ENCODE measurements at regions not wholly inside any gene's neighbourhood (a gene's known extent, or its start where the extent isn't known, plus 50 kb on each side); places are given as distances from the start of the nearest gene placed in this dataset.

- no peak for DNase-seq
Observed at GRCh38 chr16:64203126-64203525, 918.7 kb downstream of the CDH11 start.

GRCh38 chr16:64202571-64202970, 919.3 kb downstream of the CDH11 start:
- no peak for DNase-seq

- no peak for DNase-seq
Observed at GRCh38 chr16:64196444-64196843, 925.4 kb downstream of the CDH11 start.

GRCh38 chr16:64185954-64186353, 935.9 kb downstream of the CDH11 start:
- no peak for DNase-seq

DNA sequence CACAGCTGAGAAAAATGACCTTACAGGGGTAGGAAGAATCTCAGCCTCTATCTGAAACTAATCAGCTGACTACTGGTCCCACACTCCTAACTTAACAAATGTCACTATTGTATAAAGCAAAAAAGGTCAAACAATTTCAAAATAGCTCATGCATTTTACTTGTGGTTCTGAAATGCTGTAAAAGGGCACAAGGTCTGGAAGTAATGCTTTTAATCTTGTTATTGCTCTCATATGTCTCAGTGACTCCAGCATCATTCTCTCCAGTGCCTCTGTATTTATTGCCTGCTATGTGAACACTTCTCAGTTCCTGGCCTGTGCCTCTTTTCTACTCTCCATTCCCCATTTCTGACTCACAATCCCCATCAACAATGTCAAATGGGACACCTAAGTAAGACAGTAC, 937.7 kb downstream of the CDH11 start:
- DNase-seq: no peak

GRCh38 chr16:64182985-64183384, 938.9 kb downstream of the CDH11 start:
- no peak for DNase-seq

- no peak for DNase-seq
Observed at GRCh38 chr16:64181271-64181925, 940.5 kb downstream of the CDH11 start.

DNA sequence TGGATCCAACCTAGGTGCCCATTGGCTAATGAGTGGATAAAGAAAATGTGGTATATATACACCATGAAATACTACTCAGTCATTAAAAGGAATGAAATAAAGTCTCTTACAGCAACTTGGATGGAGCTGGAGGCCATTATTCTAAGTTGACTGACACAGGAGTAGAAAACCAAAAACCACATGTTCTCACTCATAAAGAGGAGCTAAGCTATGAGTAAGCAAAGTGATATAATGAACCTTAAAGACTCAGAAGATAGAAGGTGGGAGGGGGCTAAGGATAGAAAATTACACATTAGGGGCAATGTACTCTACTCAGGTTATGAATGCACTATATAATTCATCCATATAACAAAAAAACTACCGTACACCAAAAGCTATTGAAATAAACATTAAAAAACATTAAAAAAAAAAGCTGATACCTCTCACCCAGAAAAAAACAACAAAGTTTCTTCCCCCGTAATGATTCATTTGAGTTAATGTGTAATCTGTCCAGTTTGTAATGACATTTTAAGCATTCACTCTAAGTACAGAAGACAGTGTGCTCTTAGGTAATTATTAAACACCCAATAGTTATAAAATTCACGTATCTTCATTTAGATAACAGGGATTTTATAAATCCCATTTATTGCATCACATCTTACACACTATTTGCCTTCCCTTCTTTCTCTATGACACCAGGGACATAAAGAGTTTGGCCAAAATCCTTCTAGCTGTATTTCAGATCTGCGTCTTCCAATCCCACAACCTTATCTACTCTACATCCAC, 941.5 kb downstream of the CDH11 start:
- no peak for DNase-seq

DNA sequence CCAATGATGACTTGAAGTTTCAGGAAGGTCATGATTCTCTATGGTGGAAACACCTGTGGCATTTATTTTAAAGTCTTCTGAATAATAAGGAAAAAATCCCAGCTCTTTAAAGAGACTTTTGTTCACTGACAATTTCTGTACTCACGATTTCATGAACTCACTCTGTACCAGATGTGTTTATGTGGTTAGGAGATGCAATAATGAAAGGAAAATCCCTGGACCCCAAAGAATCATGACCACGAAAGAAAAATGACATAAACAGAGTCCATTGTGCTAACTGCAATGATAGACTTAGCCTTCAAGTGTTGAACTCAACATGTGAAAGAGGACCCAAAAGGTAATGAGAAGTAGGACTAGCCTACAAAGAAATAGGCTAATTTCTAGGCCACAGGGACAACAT, 947.5 kb downstream of the CDH11 start:
- no peak for DNase-seq

GRCh38 chr16:64172652-64173051, 949.2 kb downstream of the CDH11 start:
- DNase-seq: no peak

GRCh38 chr16:64172226-64172625, 949.6 kb downstream of the CDH11 start:
- DNase-seq: no peak

DNA sequence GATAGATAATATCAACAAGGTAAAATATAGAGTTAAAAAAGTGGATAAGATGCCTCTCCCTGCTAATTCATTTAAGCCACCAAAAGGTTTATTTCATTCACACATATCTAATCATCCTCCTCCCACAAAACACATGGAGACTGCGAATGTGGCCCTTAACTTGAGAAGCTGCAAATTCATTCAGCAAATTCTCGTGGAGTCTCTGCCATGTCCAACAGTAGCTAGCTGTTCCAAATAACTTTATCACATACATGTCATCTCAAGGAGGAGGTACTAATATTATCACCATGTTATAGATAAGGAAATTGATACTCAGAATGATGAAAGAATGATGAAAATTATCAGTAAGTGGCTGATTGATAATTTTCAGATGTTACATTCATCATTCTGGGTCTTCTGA, 950.2 kb downstream of the CDH11 start:
- DNase-seq: no peak

DNA sequence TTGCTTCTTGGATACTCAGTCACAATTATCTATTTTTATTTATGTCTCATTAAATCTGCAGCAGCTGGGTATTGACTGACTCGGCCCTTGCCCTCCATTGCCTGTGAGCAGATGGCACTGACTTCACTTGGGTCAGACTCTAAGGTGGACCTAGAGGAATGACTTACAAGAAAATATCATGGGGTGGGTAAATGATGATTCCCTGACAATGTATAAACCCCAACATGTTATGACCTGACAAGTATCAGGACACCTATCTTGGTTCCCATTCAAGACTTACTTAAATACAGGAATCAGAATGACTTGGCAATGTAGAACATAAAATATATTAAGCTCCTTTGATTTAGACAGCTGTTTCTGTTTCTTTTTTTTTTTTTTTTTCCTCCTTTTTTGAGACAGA, 953.5 kb downstream of the CDH11 start:
- no peak for DNase-seq

GRCh38 chr16:64167936-64168335, 953.9 kb downstream of the CDH11 start:
- DNase-seq: no peak

GRCh38 chr16:64165368-64165767, 956.5 kb downstream of the CDH11 start:
- DNase-seq: no peak

GRCh38 chr16:64162613-64163375, 959.1 kb downstream of the CDH11 start:
- no peak for DNase-seq

- DNase-seq: no peak
Observed at GRCh38 chr16:64159976-64160375, 961.9 kb downstream of the CDH11 start.

DNA sequence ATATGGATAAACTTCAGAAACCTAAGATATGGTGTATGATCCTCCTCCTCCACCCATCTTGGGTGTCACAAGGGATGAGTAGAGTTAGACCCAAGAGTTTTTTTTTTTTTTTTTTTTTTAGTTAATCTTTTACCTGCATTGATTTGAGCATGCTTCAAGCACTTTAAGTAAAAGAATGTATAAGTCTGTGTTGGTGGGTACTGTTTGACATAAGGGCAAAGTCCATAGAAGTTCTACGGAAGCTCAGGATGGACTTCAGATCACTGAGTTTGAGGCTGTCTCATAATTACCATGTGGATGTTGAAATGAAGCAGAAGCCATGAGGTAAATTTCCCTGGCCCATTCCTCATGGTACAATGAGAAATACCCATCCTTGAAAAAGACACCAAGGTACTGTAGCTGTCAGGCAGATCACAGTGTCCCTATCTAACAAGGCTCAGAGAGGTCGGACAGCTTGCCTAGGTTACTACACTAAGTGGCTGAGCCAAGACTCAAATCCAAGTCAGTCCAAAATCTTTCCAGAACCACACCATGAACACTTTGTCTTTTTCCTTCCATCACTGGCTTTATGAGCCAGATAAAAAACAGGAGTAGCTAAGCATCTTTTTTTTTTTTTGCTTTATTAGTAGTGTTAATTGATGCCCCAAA, 962.8 kb downstream of the CDH11 start:
- no peak for DNase-seq

- no peak for DNase-seq
Observed at GRCh38 chr16:64153718-64154117, 968.1 kb downstream of the CDH11 start.

DNA sequence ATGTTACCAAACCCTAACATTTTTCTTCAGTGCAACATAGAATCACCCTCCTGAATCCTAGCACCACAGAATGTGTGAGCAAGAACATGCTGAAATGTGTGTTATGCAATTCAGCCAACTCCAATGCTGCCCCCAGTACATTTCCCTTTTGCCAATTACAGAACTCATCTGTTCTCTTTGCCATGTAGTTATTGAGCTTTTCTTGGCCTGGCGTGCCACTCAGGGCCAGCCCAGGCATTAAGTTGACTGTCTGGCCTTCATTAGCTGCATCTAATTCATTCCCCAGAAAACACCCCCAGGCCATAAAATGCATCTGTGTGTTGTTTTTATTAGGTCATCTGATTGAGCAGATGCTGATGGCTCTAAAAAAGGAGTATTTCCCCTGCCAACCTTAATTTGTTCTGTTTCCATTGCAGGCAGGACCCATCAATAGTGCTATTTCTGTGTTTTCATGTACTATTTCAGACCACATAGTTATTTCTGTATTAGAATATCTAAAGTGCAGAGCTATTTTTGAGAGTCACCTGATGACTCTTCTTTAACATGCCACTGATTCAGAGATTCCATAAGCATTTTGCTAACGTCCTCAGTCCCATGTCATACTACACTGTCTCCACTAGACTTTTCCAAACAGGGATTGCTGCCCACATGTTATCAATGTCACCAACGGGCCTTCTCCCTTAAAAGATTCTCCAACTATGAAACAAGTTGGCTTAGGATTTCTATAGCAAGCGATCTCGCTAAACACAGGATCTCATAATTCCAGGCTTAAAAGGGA, 969.7 kb downstream of the CDH11 start:
- DNase-seq: no peak

- no peak for DNase-seq
Observed at GRCh38 chr16:64150193-64150592, 971.7 kb downstream of the CDH11 start.

DNA sequence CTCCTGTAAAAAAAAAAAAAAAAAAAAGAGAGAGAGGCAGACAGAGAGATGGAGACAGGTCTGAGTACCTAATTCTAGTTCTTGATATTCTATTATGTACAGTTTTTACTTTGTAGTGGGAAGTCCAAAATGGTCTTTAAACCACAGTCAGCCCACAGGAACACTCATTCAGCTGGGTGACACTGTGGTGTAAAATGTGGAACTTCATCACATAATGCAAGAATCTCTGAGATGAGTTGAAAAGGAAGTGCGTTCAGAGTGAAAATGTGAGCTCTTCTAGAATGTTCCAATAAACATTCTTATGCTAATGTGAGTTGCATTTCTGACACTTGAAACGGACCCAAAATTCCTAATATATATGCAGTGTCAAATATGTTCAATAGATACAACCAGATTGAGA, 972.1 kb downstream of the CDH11 start:
- DNase-seq: no peak

DNA sequence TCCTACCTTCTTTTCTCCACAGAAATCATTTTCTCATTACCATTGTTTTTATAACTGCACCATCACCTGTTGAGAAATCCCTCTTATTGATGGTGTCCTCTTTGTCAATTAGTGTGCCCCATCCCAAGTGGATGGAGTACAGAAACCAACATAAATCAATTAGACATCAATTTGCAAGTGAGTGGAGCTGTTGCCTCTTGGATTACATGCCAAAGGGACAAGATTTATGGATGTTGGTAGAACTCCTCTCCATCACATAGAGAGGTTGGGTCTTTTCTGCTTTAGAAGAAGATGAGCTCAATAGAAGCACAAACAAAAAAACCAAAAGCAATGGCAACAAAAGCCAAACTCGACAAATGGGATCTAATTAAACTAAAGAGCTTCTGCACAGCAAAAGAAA, 973.5 kb downstream of the CDH11 start:
- DNase-seq: no peak
